DOHH2 (cell line): ENCODE measurements at regions not wholly inside any gene's neighbourhood (a gene's known extent, or its start where the extent isn't known, plus 50 kb on each side); places are given as distances from the start of the nearest gene placed in this dataset.

ENCODE experiments used
- CTCF ChIP-seq: fragments of 200-600 bp; sonication (generic); IDR thresholded peaks from one replicate; pipeline ENCODE4 v1.5.1; 2014; ENCODE audit warnings: antibody characterized with exemption, mild to moderate bottlenecking, low read depth, low read length; ENCODE audit not compliant: poor library complexity, severe bottlenecking
- EZH2phosphoT487 ChIP-seq: fragments of 200-600 bp; sonication (generic); IDR thresholded peaks from 2 replicates; pipeline ENCODE4 v1.6.1; 2017; ENCODE audit warnings: borderline replicate concordance, mild to moderate bottlenecking, antibody characterized with exemption, low read length, moderate library complexity, mixed read lengths

GRCh38 chr11:26187639-26188038 is 144.3 kb upstream of the ANO3 start:
- TF ChIP-seq CTCF (no peak), EZH2phosphoT487 (no peak)
